Astrocyte (in vitro differentiated cells and primary cell): ENCODE measurements at regions not wholly inside any gene's neighbourhood (a gene's known extent, or its start where the extent isn't known, plus 50 kb on each side); places are given as distances from the start of the nearest gene placed in this dataset.

Experiments
- DNase-seq: peaks from one replicate; pipeline ENCODE4 v3.0.0-alpha.2; 2010; ENCODE audit warnings: low read depth
- FAIRE-seq: peaks from 2 replicates; lab custom pipeline; 2011; peaks lifted over from hg19 to GRCh38; lab: Jason Lieb, UNC
- H2AFZ ChIP-seq: 2 replicates; pipeline ENCODE4 v1.6.0; 2012; ENCODE audit warnings: low read depth, low read length, inconsistent platforms
- H3K27ac ChIP-seq: 2 replicates; pipeline ENCODE4 v1.5.1; 2011; ENCODE audit warnings: low read depth, low read length, inconsistent platforms
- H3K27me3 ChIP-seq: 2 replicates; pipeline ENCODE4 v1.6.0; 2011; ENCODE audit warnings: low read length, inconsistent platforms; ENCODE audit not compliant: insufficient read depth
- H3K36me3 ChIP-seq: 2 replicates; pipeline ENCODE4 v1.5.1; 2011; ENCODE audit warnings: low read length, inconsistent platforms; ENCODE audit not compliant: insufficient read depth
- H3K4me1 ChIP-seq: 2 replicates; pipeline ENCODE4 v1.5.1; 2011; ENCODE audit warnings: low read length, inconsistent platforms; ENCODE audit not compliant: insufficient read depth
- H3K4me2 ChIP-seq: 2 replicates; pipeline ENCODE4 v1.6.0; 2012; ENCODE audit warnings: low read length, inconsistent platforms
- H3K4me3 ChIP-seq: 2 replicates; pipeline ENCODE4 v1.5.1; 2011; ENCODE audit warnings: low read depth, mild to moderate bottlenecking, low read length, inconsistent platforms; ENCODE audit not compliant: insufficient read depth
- H3K79me2 ChIP-seq: 2 replicates; pipeline ENCODE4 v1.6.0; 2012; ENCODE audit warnings: mild to moderate bottlenecking, low read length, inconsistent platforms; ENCODE audit not compliant: insufficient read depth
- H3K9ac ChIP-seq: 2 replicates; pipeline ENCODE4 v1.6.0; 2012; ENCODE audit warnings: mild to moderate bottlenecking, low read length, inconsistent platforms
- H3K9me3 ChIP-seq: 2 replicates; pipeline ENCODE4 v1.5.1; 2012; ENCODE audit warnings: low read depth, mild to moderate bottlenecking, low read length, inconsistent platforms; ENCODE audit not compliant: insufficient read depth
- H4K20me1 ChIP-seq: 2 replicates; pipeline ENCODE4 v1.6.0; 2012; ENCODE audit warnings: low read length, inconsistent platforms; ENCODE audit not compliant: insufficient read depth
- H3K27ac Mint-ChIP-seq: one replicate; pipeline ENCODE4 v1.8.0; 2021; ENCODE audit warnings: mild to moderate bottlenecking, mixed read lengths; ENCODE audit not compliant: unreplicated experiment
- H3K27me3 Mint-ChIP-seq: one replicate; pipeline ENCODE4 v1.8.0; 2021; ENCODE audit warnings: low read depth, mixed read lengths; ENCODE audit not compliant: unreplicated experiment
- H3K36me3 Mint-ChIP-seq: one replicate; pipeline ENCODE4 v1.8.0; 2021; ENCODE audit warnings: low read depth, mixed read lengths; ENCODE audit not compliant: unreplicated experiment
- H3K4me1 Mint-ChIP-seq: one replicate; pipeline ENCODE4 v1.8.0; 2021; ENCODE audit warnings: low read depth, mixed read lengths; ENCODE audit not compliant: unreplicated experiment
- H3K4me3 Mint-ChIP-seq: one replicate; pipeline ENCODE4 v1.8.0; 2021; ENCODE audit warnings: mild to moderate bottlenecking, moderate library complexity, mixed read lengths; ENCODE audit not compliant: unreplicated experiment
- H3K9me3 Mint-ChIP-seq: one replicate; pipeline ENCODE4 v1.8.0; 2021; ENCODE audit warnings: mild to moderate bottlenecking, mixed read lengths; ENCODE audit not compliant: unreplicated experiment
- EZH2 ChIP-seq: IDR thresholded peaks from 2 replicates; pipeline ENCODE4 v1.6.1; 2012; ENCODE audit warnings: mild to moderate bottlenecking, low read length, inconsistent platforms; ENCODE audit not compliant: insufficient read depth
- TF ChIP-seq, protein P1 (sequence below): IDR thresholded peaks from 2 replicates; pipeline ENCODE4 v1.5.1; 2011; ENCODE audit warnings: low read depth, mild to moderate bottlenecking, inconsistent platforms, low read length, moderate library complexity; ENCODE audit not compliant: insufficient read depth

- no peak overlapping the region for H3K4me2 ChIP-seq
- H3K9me3 ChIP-seq = no peaks in the 10 kb centered on the region
- Mint-ChIP-seq H3K27ac (no peak overlapping the region), H3K4me3 (no peak overlapping the region), H3K27me3 (no peaks in the 10 kb centered on the region), H3K4me1 (no peaks in the 10 kb centered on the region), H3K9me3 (no peaks in the 10 kb centered on the region), H3K36me3 (no peaks in the 10 kb centered on the region)
- DNase-seq (no peak), FAIRE-seq (no peak)
- H3K27ac ChIP-seq = no peak overlapping the region
- no peak overlapping the region for H3K9ac ChIP-seq
- no peak overlapping the region for H2AFZ ChIP-seq
- H3K4me1 ChIP-seq = no peaks in the 10 kb centered on the region
- no peaks in the 10 kb centered on the region for H3K79me2 ChIP-seq
- H3K4me3 ChIP-seq = no peak overlapping the region
- no peaks in the 10 kb centered on the region for H4K20me1 ChIP-seq
- no peaks in the 10 kb centered on the region for H3K36me3 ChIP-seq
- TF ChIP-seq, protein P1, sequence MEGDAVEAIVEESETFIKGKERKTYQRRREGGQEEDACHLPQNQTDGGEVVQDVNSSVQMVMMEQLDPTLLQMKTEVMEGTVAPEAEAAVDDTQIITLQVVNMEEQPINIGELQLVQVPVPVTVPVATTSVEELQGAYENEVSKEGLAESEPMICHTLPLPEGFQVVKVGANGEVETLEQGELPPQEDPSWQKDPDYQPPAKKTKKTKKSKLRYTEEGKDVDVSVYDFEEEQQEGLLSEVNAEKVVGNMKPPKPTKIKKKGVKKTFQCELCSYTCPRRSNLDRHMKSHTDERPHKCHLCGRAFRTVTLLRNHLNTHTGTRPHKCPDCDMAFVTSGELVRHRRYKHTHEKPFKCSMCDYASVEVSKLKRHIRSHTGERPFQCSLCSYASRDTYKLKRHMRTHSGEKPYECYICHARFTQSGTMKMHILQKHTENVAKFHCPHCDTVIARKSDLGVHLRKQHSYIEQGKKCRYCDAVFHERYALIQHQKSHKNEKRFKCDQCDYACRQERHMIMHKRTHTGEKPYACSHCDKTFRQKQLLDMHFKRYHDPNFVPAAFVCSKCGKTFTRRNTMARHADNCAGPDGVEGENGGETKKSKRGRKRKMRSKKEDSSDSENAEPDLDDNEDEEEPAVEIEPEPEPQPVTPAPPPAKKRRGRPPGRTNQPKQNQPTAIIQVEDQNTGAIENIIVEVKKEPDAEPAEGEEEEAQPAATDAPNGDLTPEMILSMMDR = no peak
- no peak for TF ChIP-seq EZH2
- no peaks in the 10 kb centered on the region for H3K27me3 ChIP-seq
Observed at GRCh38 chr1:82762829-82763532, 962.2 kb downstream of the ADGRL2 start.

- Histone ChIP-seq H3K27ac (no peak overlapping the region), H3K9ac (no peak overlapping the region), H2AFZ (no peak overlapping the region), H3K4me3 (no peak overlapping the region), H3K36me3 (no peaks in the 10 kb centered on the region), H3K9me3 (no peaks in the 10 kb centered on the region), H3K79me2 (no peaks in the 10 kb centered on the region), H3K27me3 (no peaks in the 10 kb centered on the region), H3K4me1 (no peaks in the 10 kb centered on the region), H4K20me1 (no peaks in the 10 kb centered on the region), H3K4me2 (no peak overlapping the region)
- TF ChIP-seq EZH2 = no peak
- TF ChIP-seq, protein P1 = no peak
- no peak overlapping the region for H3K4me3 Mint-ChIP-seq
- H3K4me1 Mint-ChIP-seq = no peaks in the 10 kb centered on the region
- FAIRE-seq (no peak), DNase-seq (no peak)
- H3K36me3 Mint-ChIP-seq = no peaks in the 10 kb centered on the region
- H3K27ac Mint-ChIP-seq = no peak overlapping the region
- no peaks in the 10 kb centered on the region for H3K9me3 Mint-ChIP-seq
- H3K27me3 Mint-ChIP-seq = no peaks in the 10 kb centered on the region
Observed at GRCh38 chr1:82759035-82759434, 958.3 kb downstream of the ADGRL2 start.

GRCh38 chr1:82755671-82756070 lies 954.9 kb downstream of the ADGRL2 start:
- Histone ChIP-seq H2AFZ (no peak overlapping the region), H3K27ac (no peak overlapping the region), H3K4me3 (no peak overlapping the region), H3K9me3 (no peaks in the 10 kb centered on the region), H3K27me3 (no peaks in the 10 kb centered on the region), H3K79me2 (no peaks in the 10 kb centered on the region), H3K36me3 (no peaks in the 10 kb centered on the region), H3K4me1 (no peaks in the 10 kb centered on the region), H4K20me1 (no peaks in the 10 kb centered on the region), H3K4me2 (no peak overlapping the region), H3K9ac (no peak overlapping the region)
- no peak overlapping the region for H3K27ac Mint-ChIP-seq
- no peaks in the 10 kb centered on the region for H3K4me1 Mint-ChIP-seq
- TF ChIP-seq, protein P1 = no peak
- TF ChIP-seq EZH2 = no peak
- DNase-seq = no peak
- H3K4me3 Mint-ChIP-seq = no peak overlapping the region
- no peaks in the 10 kb centered on the region for H3K36me3 Mint-ChIP-seq
- FAIRE-seq = no peak
- H3K9me3 Mint-ChIP-seq = no peaks in the 10 kb centered on the region
- H3K27me3 Mint-ChIP-seq = no peaks in the 10 kb centered on the region
